GM21515 (cell line): ENCODE measurements at regions not wholly inside any gene's neighbourhood (a gene's known extent, or its start where the extent isn't known, plus 50 kb on each side); places are given as distances from the start of the nearest gene placed in this dataset.

Experiments
- ATAC-seq: cut with Tn5 transposase; IDR thresholded peaks from one replicate; pipeline ENCODE4 v1.9.1; 2021; ENCODE audit not compliant: unreplicated experiment

DNA sequence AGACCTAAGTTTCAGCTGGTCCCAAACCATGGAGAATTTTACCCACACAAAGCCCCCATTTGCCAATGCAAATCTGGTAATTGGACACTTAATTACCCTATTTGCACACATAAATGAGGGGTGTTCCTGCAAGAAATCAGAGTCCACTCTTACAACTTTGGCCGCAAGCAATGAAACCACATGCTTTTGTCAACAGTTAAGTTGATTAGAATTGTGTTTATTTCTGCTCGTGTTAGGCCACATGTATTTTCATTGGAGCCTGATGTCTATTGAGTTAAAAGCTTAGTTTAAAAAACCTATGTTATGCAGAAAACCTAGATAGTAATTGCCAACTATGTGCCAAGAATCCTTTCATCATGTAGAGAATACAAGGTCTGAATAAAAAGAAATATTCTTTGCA lies 153.8 kb upstream of the CMC1 start:
- ATAC-seq = no peak

GRCh38 chr3:28088811-28089526 lies 152.4 kb upstream of the CMC1 start:
- ATAC-seq = no peak

- no peak for ATAC-seq
Measured at GRCh38 chr3:28089527-28089897, 151.9 kb upstream of the CMC1 start.

GRCh38 chr3:28099296-28099695 lies 142.1 kb upstream of the CMC1 start:
- no peak for ATAC-seq

GRCh38 chr3:28101705-28102104 lies 139.7 kb upstream of the CMC1 start:
- ATAC-seq = no peak

DNA sequence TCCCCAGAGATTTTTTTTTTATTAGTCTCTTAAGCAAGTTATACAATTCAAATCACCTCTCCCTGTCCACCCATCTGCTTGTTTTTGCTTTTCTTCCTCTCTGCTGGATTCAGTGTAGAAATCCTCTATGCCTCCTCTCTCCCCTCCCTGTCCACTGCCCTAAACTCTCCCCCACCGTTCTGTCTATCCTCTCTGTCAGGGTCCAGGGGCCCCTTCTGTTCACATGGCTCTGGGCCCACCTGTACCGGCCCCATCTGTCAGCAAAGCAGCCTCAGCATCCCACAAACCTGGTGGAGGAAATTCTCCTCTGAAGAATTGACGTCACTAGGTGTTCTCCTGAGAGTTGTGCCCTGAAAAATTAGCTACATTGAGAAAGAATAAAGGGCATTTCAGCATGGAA lies 137.6 kb upstream of the CMC1 start:
- no peak for ATAC-seq

DNA sequence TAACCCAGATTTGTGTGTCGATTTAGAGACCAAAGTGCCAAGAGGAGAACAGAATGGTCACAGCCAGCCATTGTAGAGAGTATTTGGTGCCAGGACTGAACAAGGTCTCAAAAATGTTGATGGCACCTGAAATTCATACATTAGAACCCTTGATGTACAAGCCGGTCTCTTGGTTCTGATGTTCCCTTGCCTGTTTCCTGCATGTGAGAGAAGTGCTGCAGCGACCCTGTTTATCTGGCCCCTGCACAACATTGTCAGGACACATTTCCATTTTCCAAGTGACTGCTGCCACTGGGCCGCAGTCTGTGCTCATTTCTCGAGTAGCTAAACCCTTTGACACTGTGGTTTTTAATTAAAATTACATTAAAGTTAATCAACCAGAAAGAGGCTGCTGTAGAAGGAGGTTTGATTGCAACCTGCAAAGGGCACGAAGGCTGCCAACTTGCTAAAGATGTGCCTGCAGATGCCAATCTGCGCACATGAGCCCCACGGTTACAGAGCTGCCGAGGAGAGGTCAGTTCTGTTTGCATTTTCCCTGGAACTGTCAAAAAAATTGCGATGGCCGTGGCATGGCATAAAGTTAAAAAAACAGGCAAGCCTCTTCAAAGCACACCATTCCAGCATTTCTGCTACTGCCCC lies 136.4 kb upstream of the CMC1 start:
- no peak for ATAC-seq

DNA sequence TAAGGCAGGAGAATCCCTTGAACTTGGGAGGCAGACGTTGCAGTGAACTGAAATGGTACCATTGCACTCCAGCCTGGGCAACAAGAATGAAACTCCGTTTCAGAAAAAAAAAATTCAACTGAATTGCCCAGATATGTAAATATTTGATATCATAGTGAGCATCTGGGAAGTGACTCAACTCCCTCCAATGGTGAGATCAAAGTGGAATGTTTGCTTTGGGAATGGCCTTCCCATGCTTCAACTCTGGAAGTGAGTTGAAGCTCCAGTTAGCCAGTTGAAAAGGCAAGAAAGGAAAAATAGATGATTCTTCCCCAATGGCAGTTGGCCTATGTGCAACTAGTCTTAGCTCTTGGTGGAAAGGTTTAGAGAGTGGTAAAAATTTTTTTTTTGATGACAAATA lies 131.6 kb upstream of the CMC1 start:
- ATAC-seq = no peak

- ATAC-seq = no peak
Measured at GRCh38 chr3:28110869-28111268, 130.6 kb upstream of the CMC1 start.

GRCh38 chr3:28114893-28115292 lies 126.5 kb upstream of the CMC1 start:
- no peak for ATAC-seq

GRCh38 chr3:28115316-28115715 lies 126.1 kb upstream of the CMC1 start:
- no peak for ATAC-seq

DNA sequence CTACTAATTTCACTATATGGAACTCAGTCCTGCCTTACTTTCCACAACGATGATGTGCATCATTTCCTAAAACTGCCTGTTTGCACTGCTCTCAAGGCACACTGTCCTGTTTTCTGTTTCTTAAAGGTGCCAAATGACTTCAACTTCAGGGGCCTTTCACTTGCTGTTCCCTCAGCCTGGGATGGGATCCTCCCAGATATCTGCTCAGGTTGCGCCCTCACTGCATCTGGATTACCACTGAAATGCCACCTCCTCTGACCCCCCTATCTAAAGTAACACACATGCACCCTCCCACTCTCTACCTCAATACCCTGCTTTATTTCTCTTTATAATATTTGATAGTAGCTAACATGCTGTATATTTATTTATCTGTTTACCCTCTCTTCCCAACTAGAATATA lies 123.8 kb upstream of the CMC1 start:
- no peak for ATAC-seq

DNA sequence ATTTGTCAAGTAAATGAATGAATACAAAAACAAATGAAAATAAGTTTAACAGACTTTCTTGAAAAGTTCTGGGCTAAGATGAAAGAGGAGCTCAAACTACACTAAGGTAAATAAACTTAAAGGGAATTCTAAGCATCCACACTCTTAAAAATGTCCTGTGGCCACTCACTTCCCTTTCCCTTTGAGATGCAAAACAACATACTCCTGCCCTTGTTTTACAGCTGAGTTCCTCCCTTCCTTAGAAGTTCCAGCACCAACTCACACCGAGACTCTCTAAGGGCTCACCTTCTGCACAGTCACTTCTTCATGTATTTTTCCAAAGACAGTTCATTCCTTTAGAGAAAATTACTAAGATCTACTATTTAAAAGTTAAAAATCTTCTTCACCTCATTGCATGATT lies 123.3 kb upstream of the CMC1 start:
- ATAC-seq = no peak

DNA sequence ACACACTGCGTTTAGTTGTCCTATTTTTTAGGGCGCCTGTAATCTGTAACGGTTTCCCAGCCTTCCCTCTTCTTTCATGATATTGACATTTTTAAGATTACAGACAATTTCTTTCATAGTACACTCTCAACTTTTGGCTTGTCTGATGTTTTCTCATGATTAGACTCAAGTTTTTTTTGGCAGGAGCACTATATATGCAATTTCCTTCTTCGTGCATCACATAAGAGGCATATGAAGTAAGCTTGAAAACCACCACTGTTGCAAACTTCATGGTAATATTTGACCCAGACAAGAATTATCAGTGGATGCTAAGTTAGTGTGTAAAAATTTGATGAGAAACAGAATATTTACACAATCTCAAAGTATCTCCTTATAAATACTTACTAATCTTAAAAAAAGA lies 119.2 kb upstream of the CMC1 start:
- ATAC-seq = no peak

DNA sequence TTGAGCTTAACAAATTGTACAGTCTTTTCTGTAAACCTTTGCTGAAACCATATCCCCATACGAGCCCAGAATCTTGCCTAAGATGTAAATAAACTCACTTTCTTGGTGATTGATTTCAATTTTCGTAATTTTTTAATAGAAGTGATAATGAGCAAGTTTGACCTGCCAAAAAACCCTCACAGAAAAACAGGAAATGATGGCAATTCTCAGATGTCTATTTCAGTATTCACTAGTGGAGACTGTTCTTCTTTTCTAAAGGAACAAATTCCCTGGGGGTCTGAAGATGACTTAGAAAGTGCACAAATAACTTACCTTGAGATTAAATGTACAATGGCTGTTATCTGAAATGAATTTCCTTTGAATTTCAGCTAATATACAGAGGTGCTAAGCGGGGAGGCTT lies 116.5 kb upstream of the CMC1 start:
- no peak for ATAC-seq

GRCh38 chr3:28125342-28125741 lies 116.1 kb upstream of the CMC1 start:
- no peak for ATAC-seq

GRCh38 chr3:28130836-28131235 lies 110.6 kb upstream of the CMC1 start:
- no peak for ATAC-seq

- no peak for ATAC-seq
Measured at GRCh38 chr3:28132941-28133340, 108.5 kb upstream of the CMC1 start.

- no peak for ATAC-seq
Measured at GRCh38 chr3:28134198-28134597, 107.2 kb upstream of the CMC1 start.

GRCh38 chr3:28134792-28135375 lies 106.5 kb upstream of the CMC1 start:
- no peak for ATAC-seq

DNA sequence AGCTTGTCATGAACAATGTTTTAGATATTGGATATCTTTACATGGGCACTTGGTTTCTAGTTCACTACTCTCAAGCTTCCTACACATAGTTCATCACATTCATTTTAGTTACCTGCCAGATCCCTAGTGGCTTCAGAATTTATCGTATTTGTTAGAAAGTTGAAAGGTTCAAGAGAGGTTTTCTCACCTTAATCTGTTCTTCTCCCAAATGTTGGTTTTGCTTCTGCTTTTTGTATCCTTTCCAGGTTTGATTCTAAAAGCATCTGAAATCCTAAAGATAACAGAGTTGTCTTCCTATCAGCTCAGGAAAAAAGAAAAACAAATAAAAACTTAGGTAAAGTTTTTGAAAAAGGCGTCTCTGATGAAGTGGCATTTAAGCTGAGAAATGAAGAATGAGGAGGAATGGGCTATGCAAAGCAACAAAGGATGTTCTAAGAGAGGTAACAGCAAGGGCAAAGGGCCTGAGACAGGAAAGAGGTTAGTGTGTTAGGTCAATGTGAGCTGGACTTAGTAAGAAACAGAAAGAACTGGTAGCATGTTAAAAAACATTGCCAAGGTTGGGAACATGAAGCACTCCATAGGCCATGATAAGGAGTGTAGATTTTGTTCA lies 104.7 kb upstream of the CMC1 start:
- no peak for ATAC-seq

- ATAC-seq = no peak
Measured at GRCh38 chr3:28138043-28138610, 103.3 kb upstream of the CMC1 start.
